HG02759 (cell line): ENCODE measurements at regions not wholly inside any gene's neighbourhood (a gene's known extent, or its start where the extent isn't known, plus 50 kb on each side); places are given as distances from the start of the nearest gene placed in this dataset.

Source experiments
- ATAC-seq: cut with Tn5 transposase; IDR thresholded peaks from one replicate; pipeline ENCODE4 v1.9.1; 2021; ENCODE audit warnings: mild to moderate bottlenecking, moderate library complexity; ENCODE audit not compliant: unreplicated experiment

- ATAC-seq: no peak
Observed at GRCh38 chr3:176969066-176969465, 228.2 kb downstream of the TBL1XR1 start.

DNA sequence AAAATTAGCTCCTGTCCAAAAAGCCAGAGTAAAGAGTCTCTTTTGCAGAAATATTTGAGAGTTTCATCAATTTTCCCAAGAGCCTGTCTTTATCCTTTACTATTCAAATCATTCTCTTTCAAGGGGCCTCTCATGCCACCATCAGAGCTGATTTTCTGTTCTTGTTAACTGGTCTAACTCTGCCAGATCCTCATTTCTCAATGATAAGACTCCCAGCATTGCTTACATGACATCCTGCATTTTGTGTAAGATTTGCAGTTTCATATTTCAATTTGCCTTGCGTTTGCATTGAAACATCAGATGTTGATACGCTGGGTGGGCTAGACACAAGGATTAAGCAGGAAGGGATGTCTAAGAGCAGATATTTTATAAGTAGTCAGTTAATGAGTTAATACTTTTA, 228.7 kb downstream of the TBL1XR1 start:
- ATAC-seq: no peak

GRCh38 chr3:176967522-176967921, 229.8 kb downstream of the TBL1XR1 start:
- ATAC-seq: no peak

DNA sequence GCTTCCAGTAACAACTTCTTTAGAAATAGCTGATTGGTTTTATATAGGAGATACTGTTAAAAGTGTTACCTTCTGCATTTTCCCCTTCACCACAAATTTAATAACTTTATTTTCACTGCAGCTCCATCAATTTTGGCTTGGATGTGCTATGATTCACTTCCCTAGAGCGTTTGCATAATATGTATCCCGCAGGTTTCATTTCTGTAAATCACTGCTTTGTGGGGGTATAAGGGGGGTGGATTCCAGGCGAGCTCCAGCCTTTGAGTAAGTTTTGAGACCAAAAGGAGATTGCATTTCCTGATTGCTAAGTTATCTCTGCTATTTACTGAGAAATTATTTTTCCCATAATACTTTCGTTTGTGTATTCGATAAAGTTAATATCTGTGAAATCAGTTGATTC, 232.6 kb downstream of the TBL1XR1 start:
- no peak for ATAC-seq

GRCh38 chr3:176961916-176962315, 235.4 kb downstream of the TBL1XR1 start:
- ATAC-seq: no peak

DNA sequence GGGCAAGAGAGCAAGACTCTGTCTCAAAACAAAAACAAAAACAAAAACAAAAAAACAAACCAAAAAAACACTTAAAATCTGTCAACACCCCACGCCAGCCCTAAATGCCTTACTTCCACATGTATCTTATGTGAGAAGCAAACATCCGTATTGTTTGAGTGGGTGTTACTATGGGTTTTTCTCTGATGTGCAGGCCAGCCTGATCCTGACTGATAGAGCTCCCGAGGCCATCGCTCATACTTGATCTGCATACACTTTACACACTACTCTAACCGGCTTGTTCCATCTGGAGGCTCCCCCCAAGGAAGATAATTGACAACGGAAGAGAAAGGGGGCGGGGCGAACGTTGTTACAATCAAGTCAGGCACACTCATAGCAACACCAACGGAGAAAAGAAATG, 237.4 kb downstream of the TBL1XR1 start:
- no peak for ATAC-seq

- ATAC-seq: no peak
Observed at GRCh38 chr3:176958560-176958959, 238.7 kb downstream of the TBL1XR1 start.

- ATAC-seq: no peak
Observed at GRCh38 chr3:176954517-176954916, 242.8 kb downstream of the TBL1XR1 start.

- ATAC-seq: no peak
Observed at GRCh38 chr3:176953106-176954060, 243.9 kb downstream of the TBL1XR1 start.

DNA sequence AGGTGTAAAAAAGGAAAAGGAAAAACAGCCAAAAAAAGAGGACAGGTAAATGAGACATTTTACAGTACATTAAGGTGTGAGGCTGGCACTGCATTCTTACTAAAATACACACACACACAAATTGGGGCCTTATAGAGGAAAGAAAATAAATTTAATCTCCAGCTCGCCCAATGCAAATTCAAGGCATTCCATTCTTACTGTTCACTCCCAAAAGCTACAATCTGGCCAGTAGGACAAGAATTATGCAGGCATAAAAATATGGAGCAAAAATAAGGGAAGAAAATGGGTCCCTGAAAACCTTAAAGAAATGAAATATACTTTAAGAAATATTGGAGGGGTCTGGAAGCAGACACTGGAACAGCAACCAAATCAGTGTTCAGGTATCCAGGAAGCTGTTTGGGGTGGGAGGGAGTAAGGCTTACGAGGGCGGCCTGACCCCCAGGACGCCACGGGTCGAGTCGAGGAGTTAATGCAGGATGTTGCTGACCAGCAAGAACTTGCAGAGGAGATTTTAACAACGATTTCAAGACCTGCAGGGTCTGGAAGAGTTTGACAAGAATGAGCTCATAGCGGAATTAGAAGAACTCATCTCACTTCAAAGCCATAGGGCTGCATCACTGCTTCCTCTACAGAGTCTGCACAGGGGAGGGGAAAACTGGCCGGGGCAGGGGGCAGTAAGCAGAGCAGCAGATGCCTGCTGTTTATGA, 245.5 kb downstream of the TBL1XR1 start:
- no peak for ATAC-seq

GRCh38 chr3:176951144-176951543, 246.1 kb downstream of the TBL1XR1 start:
- ATAC-seq: no peak

GRCh38 chr3:176950743-176951142, 246.5 kb downstream of the TBL1XR1 start:
- no peak for ATAC-seq

- ATAC-seq: no peak
Observed at GRCh38 chr3:176948151-176948550, 249.1 kb downstream of the TBL1XR1 start.

DNA sequence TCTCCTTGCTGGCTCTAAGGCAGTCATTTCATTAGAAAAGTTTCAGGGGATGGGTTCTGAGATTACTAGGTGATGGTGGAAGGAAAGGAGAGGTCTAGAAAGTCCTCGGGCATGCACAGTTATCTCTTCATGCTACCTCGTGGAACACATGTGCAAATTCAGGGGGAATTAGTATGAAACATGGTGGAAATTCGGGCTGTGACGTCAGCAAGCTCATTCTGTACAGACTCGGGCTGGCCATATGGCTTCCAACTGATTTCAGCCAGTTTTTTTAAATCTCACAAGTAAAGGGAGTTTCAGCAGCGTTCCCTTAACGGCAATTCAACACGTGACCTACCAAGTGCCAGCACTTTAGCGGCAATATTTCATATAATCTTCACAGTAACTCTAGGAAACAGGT, 251.1 kb downstream of the TBL1XR1 start:
- ATAC-seq: no peak

DNA sequence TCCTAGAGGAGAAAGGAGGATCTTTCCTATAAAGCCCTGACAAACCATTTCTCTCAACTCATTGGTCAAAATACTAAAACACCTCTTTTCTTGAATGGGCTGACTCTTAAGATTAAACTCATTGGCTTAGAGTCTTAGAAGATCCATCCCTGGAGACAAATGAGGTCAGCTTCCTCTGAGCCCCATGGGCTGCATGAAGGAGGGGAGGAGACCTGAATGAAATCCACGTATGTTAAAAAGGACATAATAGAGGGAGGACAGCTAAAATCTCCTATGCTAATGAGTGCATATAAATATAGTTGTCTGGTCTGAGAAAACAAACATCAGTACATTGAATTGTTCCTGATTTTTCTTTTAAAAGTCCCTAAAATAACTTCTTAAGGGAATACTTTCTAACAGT, 255.0 kb downstream of the TBL1XR1 start:
- ATAC-seq: no peak

DNA sequence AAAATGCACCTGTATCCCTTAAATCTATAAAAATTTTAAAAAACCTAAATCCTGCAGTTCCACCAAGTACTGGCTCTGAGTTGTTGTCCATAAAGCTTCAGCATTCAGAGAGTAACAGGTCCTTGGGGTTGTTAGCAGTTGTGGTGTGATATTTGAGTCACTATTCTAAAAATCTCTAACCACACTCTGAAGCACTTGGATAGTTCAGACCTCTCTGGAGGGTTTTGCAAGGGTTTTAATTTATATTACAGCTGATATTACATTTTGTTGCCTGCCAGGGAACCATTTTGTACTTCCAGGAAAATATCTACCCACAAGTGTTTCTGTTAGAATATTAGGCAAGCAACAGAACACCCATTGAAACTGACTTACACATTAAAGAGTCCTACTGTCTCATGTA, 255.6 kb downstream of the TBL1XR1 start:
- ATAC-seq: no peak

GRCh38 chr3:176939022-176939817, 258.1 kb downstream of the TBL1XR1 start:
- ATAC-seq: peak; percentile 99

DNA sequence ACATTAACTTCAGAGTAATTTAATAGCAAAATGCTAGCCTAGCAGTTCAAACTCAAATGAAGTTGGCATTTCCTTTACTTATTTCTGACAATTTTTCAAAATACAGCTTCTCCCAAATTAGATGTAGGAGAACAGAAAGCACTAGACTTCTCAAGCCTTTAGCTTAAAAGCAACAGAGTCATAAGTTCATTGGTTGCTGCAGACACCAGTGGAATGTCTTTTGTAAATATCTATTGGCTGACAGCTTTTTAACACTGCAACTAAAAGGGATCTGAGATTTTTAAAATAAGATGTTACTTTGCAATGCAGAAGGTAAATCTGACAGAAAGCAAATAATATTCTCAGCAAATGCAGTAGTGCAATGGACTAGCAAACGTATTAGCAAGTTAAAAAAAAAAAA, 259.3 kb downstream of the TBL1XR1 start:
- no peak for ATAC-seq

- ATAC-seq: no peak
Observed at GRCh38 chr3:176937541-176937940, 259.7 kb downstream of the TBL1XR1 start.

DNA sequence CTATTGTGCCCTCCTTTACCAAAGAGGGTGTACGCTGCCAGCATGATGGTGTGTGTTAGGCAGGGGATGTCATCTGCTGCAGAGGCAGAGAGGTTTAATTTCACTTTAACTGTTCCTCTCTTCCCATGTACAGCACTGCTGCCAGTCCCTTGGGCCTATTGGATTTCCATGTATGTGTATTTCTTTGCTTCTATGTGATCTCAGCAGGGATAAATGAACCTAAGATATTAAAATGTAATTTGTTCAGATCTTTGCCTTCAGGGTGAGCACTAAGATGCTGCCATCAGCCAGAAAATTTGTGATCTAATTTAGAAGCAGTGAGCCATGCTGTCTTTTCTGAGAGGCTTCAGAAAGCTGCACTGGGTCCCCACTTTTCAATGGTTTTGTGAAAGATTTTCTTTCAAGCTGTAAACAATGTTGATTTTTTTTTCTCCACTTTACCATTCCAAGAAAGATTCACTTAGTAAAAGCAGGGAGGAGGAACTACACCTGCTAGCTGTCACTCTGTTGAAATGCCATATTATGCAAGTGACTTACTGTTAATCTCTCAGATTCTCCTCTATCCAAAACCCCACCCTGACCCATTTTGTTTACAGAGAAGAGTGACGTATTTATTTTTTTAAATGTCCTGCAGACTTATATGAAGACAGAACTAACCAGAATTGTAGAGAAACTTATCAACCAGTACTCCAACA, 261.9 kb downstream of the TBL1XR1 start:
- no peak for ATAC-seq

DNA sequence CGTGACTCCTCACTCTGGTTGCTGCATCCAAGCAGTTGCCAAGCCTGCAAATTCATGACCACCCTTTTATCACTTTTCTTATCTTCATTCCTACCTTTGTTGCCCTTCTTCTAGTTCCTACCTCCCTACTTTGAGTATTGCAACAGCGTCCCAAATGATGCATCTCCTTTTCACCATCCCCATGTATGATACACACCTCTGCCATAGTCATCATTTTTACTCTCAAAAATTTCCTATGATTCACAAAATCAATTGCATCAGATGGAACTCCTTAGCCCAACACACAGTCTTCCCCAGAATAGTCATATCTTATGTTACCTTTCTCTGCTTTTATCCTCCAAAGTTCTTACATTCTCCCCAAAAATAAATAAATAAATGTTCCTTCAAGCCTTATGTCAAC, 262.6 kb downstream of the TBL1XR1 start:
- ATAC-seq: no peak
